ENCODE measurements at regions not wholly inside any gene's neighbourhood (a gene's known extent, or its start where the extent isn't known, plus 50 kb on each side); places are given as distances from the start of the nearest gene placed in this dataset.

GRCh38 chr6:170100046-170100445 lies 190.8 kb downstream of the DLL1 start:
- no peak for DNase-seq (ENCODE audit: low read depth in 2 of 2, low spot score in 1 of 2)

- DNase-seq (ENCODE audit: low read depth in 2 of 2, low spot score in 1 of 2), result no peak
Measured at GRCh38 chr6:170099387-170099786, 191.5 kb downstream of the DLL1 start.

- no peak for DNase-seq (ENCODE audit: low read depth in 2 of 2, low spot score in 1 of 2)
Measured at GRCh38 chr6:170098428-170099170, 192.3 kb downstream of the DLL1 start.

GRCh38 chr6:170097505-170098427 lies 193.1 kb downstream of the DLL1 start:
- no peak for DNase-seq (ENCODE audit: low read depth in 2 of 2, low spot score in 1 of 2)

DNA sequence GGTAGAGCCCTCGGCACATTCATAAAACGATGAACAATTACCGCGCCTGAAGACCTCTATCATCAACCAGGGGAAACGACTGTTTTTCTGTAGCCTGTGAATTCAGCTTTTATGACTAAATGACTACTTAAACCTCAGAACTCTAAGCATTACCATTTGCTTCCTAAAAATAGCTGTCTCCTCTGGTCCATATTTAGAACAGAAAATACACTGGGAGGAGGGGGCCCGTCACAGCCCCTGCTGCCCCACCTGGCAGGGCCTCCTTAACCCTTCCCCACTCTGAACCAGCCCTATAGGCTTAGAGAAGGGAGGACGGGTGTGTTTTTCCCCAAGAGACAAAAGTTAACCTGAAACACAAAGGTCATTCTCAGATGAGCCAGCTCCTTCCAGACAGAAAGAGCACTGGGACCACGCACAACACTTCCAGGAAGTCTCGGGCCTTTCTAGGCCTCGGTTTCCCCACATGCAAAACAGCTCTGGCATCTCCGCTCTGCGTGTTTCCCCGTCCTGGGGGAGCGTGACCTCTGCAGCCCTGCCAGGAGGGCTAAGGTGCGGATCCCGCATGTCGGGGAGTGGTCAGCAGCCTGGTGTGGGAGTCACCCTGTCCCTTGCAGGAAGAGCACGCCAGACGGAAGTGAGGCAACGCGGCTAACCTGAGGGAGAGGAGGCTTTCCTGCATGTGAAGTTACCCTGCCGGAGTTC lies 193.9 kb downstream of the DLL1 start:
- no peak for DNase-seq (ENCODE audit: low read depth in 2 of 2, low spot score in 1 of 2)

- no peak for DNase-seq (ENCODE audit: low read depth in 2 of 2, low spot score in 1 of 2)
Measured at GRCh38 chr6:170096191-170096802, 194.6 kb downstream of the DLL1 start.

DNA sequence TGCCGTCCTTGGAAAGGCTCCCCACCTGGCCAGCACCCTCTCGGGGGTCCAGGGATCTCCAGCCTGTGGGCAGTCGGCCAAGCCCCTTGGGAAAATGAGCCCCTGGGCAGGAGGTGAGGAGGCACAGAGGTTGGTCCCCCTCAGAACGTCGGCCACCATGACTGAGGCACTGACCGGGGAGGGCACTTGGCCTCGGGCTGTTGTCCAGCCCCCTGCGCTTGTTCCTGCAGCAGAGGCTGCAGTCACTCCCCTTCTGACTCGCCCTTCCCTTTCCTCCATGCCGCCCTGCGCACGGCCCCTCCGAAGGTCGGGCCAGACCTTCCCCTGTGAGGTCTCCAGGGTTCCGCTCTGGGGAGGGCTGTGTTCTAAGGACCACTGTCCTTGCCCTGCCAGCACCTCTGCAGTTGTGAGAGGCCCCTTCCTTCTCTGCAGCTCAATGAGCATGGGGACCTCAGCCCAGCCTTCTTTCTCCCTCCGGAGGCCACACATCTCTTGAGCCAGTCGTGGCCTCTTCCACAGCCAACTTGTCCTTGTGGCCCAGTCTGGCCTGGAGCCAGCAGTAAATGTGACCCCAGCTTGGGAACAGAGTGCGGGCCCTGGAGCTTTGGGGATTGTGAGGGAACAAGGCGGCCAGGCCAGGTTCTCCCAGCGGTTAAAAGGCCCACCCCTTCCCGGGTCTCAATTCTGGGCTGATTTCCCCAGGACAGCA lies 195.5 kb downstream of the DLL1 start:
- DNase-seq (ENCODE audit: low read depth in 2 of 2, low spot score in 1 of 2), result no peak

- no peak for DNase-seq (ENCODE audit: low read depth in 2 of 2, low spot score in 1 of 2)
Measured at GRCh38 chr6:170094686-170095272, 196.1 kb downstream of the DLL1 start.

GRCh38 chr6:170093658-170094596 lies 197.0 kb downstream of the DLL1 start:
- no peak for DNase-seq (ENCODE audit: low read depth in 2 of 2, low spot score in 1 of 2)

- DNase-seq (ENCODE audit: low read depth in 2 of 2, low spot score in 1 of 2), result no peak
Measured at GRCh38 chr6:170093276-170093657, 197.6 kb downstream of the DLL1 start.

- DNase-seq (ENCODE audit: low read depth in 2 of 2, low spot score in 1 of 2), result no peak
Measured at GRCh38 chr6:170092826-170093225, 198.1 kb downstream of the DLL1 start.

DNA sequence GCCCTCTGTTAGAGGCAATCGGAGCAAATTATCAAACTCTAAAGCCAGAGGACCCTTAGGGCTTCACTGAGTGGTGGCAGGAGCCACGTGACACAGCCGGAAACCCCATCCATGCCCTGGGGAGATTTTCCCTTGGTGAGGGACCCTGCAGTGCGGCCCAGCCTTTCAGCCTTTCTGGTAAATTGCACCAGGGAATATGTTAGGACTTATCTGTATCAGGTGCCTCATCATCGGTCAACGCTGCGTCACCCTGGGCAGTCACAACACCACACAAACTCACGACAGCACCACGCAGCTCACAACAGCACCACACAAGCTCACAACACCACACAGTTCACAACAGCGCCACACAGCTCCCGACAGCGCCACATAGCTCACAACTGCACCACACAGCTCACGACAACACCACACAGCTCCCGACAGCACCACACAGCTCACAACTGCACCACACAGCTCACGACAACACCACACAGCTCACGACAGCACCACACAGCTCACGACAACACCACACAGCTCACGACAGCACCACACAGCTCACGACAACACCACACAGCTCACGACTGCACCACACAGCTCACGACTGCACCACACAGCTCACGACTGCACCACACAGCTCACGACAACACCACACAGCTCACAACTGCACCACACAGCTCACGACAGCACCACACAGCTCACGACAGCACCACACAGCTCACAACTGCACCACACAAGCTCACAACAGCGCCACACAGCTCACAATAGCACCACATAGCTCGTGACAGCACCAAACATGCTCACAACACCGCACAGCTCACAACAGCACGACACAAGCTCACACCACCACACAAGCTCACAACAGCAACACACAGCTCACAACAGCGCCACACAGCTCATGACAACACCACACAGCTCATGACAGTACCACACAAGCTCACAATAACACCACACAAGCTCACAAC lies 199.0 kb downstream of the DLL1 start:
- DNase-seq (ENCODE audit: low read depth in 2 of 2, low spot score in 1 of 2), result no peak

DNA sequence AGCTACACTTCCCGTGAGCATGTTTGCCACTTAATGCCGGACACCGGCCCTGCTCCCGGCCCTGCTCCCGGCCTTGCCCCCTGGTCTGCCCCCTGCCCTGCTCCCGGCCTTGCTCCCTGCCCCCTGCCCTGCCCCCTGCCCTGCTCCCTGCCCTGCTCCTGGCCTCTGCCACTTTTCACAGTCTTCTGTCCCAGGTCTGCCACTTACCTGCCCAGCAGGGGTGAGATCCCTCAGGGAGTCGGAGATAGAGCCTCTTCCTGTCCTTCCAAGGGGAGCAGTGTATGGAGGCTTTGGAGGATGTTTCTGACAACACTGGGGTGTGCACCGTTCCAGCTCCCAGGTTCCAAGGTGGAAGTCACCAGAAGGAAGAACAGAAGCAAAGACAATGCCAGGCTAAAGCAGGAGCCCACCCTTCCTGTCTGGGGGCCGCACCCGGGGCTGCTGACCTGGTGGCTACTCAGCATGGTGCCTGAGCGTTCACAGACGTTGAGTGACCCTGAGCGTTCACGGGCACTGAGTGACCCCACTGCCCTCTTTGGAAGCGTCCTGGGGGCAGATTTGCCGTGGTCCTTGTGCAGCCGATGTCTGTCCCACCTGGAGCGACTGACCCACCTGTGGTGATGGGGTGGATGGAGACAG lies 199.8 kb downstream of the DLL1 start:
- no peak for DNase-seq (ENCODE audit: low read depth in 2 of 2, low spot score in 1 of 2)

GRCh38 chr6:170090561-170090960 lies 200.3 kb downstream of the DLL1 start:
- no peak for DNase-seq (ENCODE audit: low read depth in 2 of 2, low spot score in 1 of 2)

GRCh38 chr6:170089963-170090362 lies 200.9 kb downstream of the DLL1 start:
- DNase-seq (ENCODE audit: low read depth in 2 of 2, low spot score in 1 of 2), result no peak

GRCh38 chr6:170088582-170088955 lies 202.3 kb downstream of the DLL1 start:
- DNase-seq (ENCODE audit: low read depth in 2 of 2, low spot score in 1 of 2), result no peak

GRCh38 chr6:170087941-170088581 lies 202.8 kb downstream of the DLL1 start:
- DNase-seq (ENCODE audit: low read depth in 2 of 2, low spot score in 1 of 2), result peak in 1 of 2 donors; percentile 15

All from stimulated activated CD8-positive, alpha-beta memory T cell treated with anti-CD3 and anti-CD28 coated beads, Interleukin-4, amount 100 ng/mL, for 1 hour (primary cell).